Right ventricle myocardium superior (tissue), 1 donor: ENCODE measurements at regions not wholly inside any gene's neighbourhood (a gene's known extent, or its start where the extent isn't known, plus 50 kb on each side); places are given as distances from the start of the nearest gene placed in this dataset.
"Not testable (repeated sequence)": the region's sequence is repeated elsewhere in the genome, so short reads cannot be mapped to it uniquely, and the experiment has no call there.

Experiments
- ATAC-seq: fragments of 200-7000 bp; cut with Tn5 transposase; one replicate; pipeline ENCODE4 v1.9.1; 2020; ENCODE audit warnings: mild to moderate bottlenecking; ENCODE audit not compliant: poor library complexity
- DNase-seq: peaks from one replicate; pipeline ENCODE4 v3.0.0-alpha.2; 2020
- intact Hi-C: fragments of 100-400 bp; cut with DNase I; formaldehyde crosslinking; loops from one replicate; pipeline ENCODE4 v1.11.2; 2022
- donor health status: DM: no; HTN: yes; CAD: no; lungs with severe emphysema.

GRCh38 chr4:13678186-13678924 lies 50.8 kb upstream of the BOD1L1 start:
- DNase-seq, result no peak
- ATAC-seq, result no peak
- intact Hi-C loops, result no loop called here

GRCh38 chr4:13681570-13681969 lies 54.0 kb upstream of the BOD1L1 start:
- intact Hi-C loops, result no loop called here
- no peak for DNase-seq
- ATAC-seq, result no peak

- intact Hi-C loops, result no loop called here
- ATAC-seq (peak; percentile 93), DNase-seq (no peak)
Measured at GRCh38 chr4:13694256-13694655, 66.7 kb upstream of the BOD1L1 start.

- DNase-seq (no peak), ATAC-seq (no peak)
- intact Hi-C loops, result no loop called here
Measured at GRCh38 chr4:13698296-13698695, 70.8 kb upstream of the BOD1L1 start.

- ATAC-seq, result no peak
- no peak for DNase-seq
- intact Hi-C loops, result no loop called here
Measured at GRCh38 chr4:13700021-13700857, 72.7 kb upstream of the BOD1L1 start.

- ATAC-seq, intact Hi-C loops: not testable (repeated sequence)
Measured at GRCh38 chr4:13700858-13701140, 73.3 kb upstream of the BOD1L1 start.

GRCh38 chr4:13701937-13702446 lies 74.5 kb upstream of the BOD1L1 start:
- intact Hi-C loops, result no loop called here

More at GRCh38 chr4:13700858-13701140, 73.3 kb upstream of the BOD1L1 start:
- not testable (repeated sequence) for DNase-seq

GRCh38 chr4:13703096-13703495 lies 75.6 kb upstream of the BOD1L1 start:
- intact Hi-C loops, result no loop called here

More at GRCh38 chr4:13701937-13702446, 74.5 kb upstream of the BOD1L1 start:
- ATAC-seq (no peak), DNase-seq (no peak)

GRCh38 chr4:13704035-13704434 lies 76.5 kb upstream of the BOD1L1 start:
- no peak for DNase-seq
- ATAC-seq, result no peak
- intact Hi-C loops, result no loop called here

More at GRCh38 chr4:13703096-13703495, 75.6 kb upstream of the BOD1L1 start:
- no peak for ATAC-seq
- no peak for DNase-seq

- ATAC-seq, result no peak
- intact Hi-C loops, result no loop called here
- DNase-seq, result no peak
Measured at GRCh38 chr4:13704761-13705160, 77.2 kb upstream of the BOD1L1 start.

- peak; percentile 94 for ATAC-seq
- DNase-seq, result peak; percentile 78
- intact Hi-C loops, result no loop called here
Measured at GRCh38 chr4:13705521-13706041, 78.1 kb upstream of the BOD1L1 start.

- ATAC-seq (peak; percentile 84), DNase-seq (peak; percentile 43)
- intact Hi-C loops, result no loop called here
Measured at GRCh38 chr4:13706120-13706519, 78.6 kb upstream of the BOD1L1 start.

- intact Hi-C loops, result no loop called here
- no peak for ATAC-seq
- DNase-seq, result no peak
Measured at GRCh38 chr4:13706716-13707115, 79.2 kb upstream of the BOD1L1 start.

GRCh38 chr4:13710246-13710885 lies 82.8 kb upstream of the BOD1L1 start:
- no peak for DNase-seq
- intact Hi-C loops, result no loop called here
- no peak for ATAC-seq

- DNase-seq (no peak), ATAC-seq (no peak)
- intact Hi-C loops, result no loop called here
Measured at GRCh38 chr4:13711233-13711785, 83.8 kb upstream of the BOD1L1 start.

- DNase-seq (no peak), ATAC-seq (no peak)
- intact Hi-C loops, result no loop called here
Measured at GRCh38 chr4:13721894-13722293, 94.4 kb upstream of the BOD1L1 start.

- DNase-seq, result no peak
- intact Hi-C loops, result no loop called here
- no peak for ATAC-seq
Measured at GRCh38 chr4:13722649-13723048, 95.1 kb upstream of the BOD1L1 start.

- intact Hi-C loops, result no loop called here
- DNase-seq (no peak), ATAC-seq (no peak)
Measured at GRCh38 chr4:13728761-13729160, 101.2 kb upstream of the BOD1L1 start.

GRCh38 chr4:13731019-13731418 lies 103.5 kb upstream of the BOD1L1 start:
- DNase-seq, result no peak
- intact Hi-C loops, result no loop called here
- no peak for ATAC-seq
